Right forelimb (tissue), 1 donor: ENCODE measurements at regions not wholly inside any gene's neighbourhood (a gene's known extent, or its start where the extent isn't known, plus 50 kb on each side); places are given as distances from the start of the nearest gene placed in this dataset.

ENCODE experiments used
- DNase-seq: peaks from one replicate; pipeline ENCODE4 v3.0.0-alpha.2; 2018

DNA sequence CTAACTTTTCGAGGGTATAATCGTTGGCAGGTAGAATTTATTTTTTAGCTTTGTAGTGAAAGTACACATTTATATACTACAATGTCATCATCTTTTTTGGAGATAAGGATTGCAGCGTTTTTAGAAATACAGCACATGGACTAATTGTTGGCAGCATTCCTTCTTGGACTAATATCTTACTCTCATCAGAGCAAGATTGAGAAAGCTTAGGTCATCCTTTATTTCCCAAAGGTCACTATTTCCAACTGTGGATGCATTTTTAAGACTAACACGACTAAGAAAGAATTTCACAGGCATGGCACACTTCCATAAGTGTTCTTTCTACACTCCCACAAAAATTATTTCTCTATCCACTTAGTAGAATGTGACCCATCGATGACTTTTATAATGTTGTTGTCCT lies 732.3 kb downstream of the NCAM2 start:
- no peak for DNase-seq

DNA sequence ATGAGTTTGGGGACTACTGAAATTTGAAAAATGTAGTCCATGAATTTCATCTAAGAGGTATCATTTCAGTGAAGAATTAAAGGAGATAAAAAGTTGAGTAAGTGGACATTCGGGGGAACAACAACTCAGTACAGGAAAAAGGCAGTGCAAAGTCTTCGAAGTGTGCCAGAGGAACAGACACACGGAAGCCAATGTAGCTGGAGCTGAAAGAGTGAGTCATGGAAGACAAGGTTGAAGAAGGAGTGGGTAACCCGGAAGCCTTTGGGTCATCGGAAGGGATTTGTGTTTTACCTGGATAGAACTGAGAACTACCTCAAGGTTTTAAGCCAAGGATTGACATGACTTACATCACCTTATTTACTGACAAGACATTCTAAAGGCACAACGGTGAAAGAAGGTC lies 733.4 kb downstream of the NCAM2 start:
- no peak for DNase-seq

DNA sequence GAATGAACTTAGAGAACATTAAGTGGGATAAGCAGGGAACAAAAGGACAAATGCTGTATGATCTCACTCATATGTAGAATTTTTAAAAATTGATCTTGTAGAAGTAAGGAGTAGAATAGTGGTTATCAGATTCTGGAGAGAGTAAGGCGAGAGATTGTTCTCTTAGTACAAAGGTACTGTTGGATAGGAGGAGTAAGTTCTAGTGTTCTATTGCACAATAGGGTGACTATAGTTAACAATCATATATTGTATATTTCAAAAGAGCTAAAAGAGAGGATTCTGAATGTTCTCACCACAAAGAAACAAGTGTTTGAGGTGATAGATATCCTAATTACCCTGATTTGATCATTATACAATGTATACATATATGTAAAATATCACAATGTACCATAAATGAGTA lies 735.9 kb downstream of the NCAM2 start:
- no peak for DNase-seq

DNA sequence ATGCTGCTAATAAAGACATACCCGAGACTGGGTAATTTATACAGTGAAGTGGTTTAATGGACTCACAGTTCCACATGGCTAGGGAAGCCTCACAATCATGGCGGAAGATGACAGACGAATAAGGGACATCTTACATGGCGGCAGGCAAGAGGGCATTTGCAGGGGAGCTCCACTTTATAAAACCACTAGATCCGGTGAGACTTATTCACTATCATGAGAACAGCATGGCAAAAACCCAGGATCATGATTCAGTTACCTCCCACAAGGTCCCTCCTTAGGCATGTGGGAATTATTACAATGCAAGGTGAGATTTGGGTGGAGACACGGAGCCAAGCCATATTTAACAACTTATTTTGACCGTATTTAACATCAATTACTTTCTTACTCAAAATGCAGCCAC lies 739.0 kb downstream of the NCAM2 start:
- no peak for DNase-seq

DNA sequence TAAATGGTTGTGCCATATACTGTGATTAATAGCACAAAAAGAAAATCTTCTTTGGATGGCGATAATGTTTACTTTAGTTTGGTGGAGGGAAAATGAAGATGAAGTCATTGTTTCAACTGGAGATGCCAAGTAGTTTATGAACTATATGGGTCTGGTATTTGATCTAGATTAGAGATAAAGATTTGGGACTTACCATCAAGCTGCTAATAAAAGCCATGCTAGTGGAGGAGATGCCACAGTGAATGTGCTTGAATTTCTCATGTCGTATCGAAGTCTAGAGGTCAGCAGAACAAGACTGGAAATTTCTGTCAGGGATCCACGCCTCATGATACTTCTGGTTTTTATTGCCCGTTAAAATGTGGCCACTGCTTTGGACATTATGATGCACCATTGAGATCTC lies 742.0 kb downstream of the NCAM2 start:
- no peak for DNase-seq

DNA sequence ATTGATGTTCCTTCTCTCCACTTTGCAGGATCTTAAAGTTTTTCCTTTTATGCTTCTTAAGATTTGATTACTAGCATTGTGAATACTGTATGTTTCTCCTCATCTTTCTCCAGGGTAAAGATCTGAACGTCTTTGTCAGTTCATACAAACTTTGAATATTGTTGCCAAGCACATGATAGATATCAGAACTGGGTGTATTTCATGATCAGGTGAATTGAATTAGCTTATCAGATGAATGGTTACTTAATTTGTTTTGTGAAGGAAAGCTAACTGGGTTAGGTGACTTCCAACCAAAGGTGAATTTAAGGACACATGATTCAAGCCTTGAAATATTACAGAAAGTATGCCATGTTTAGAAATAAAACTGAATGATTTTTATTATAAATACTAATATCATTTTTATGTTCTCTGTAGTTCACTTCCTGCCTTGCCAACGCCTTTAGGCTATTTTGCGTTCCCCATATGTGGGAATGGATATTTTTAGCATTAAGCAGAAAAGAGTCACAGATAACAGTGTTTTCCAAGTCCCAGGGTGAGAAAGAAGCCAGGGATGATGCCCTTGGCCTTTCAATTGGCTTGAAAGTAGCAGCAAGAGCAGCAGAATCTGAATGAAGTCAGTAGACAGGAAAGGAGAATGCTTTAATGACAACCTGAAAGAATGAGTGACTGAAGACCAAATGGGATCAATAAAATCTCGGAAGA lies 752.1 kb downstream of the NCAM2 start:
- DNase-seq, result no peak

DNA sequence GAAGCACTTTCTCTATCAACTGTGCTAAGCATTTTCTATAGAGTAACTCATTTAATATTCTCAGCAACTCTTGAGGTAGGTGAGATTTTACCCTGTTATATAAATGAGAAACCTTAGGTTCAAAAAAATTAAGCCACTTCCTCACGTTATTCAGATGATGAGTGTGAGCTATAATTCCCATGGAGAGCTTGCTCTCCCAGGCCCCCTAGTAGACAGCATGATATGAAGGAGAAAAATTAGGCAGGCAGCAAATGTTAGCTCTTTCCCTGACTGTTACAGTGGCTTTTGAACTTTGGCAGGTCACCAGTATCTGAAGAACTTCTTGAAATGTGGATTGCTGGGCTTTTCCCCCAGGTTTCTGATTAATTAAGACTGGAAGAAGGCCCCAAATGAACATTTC lies 753.1 kb downstream of the NCAM2 start:
- DNase-seq, result no peak

DNA sequence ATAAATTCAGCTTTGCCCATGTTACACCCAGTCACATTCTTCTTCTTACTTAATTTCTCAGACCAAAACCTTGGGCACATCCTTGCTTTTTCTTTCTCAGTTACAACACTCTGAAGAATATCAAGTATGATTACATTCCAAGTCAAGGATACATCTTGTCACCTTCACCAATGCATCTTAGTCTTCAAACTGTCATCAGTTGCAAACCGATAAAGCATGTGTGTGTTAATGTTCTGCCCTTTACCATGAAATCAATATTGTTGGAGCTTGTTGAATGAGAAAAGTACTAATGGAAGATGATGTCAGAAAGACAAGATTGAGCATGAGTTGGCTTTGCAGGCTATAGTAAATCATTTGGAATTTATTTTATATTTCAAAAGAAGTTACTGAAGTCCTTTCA lies 764.6 kb downstream of the NCAM2 start:
- DNase-seq, result no peak

DNA sequence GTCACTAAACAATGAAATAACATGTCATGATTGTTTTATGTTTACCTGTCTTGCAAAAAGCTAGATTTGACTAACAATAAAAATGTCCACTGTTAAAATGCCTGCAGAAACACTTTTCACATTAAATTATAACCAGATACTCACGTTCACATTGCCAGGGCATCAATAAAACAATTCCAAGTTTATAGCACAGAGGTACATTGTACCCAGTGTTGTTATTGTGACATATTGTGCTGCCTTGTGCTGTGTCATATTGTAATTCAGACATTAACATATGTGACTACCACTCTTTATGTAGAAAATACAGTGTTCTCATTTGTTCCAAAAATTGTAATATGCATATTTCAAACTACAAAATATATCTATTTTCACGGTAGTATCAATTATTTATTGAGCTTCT lies 766.1 kb downstream of the NCAM2 start:
- no peak for DNase-seq

DNA sequence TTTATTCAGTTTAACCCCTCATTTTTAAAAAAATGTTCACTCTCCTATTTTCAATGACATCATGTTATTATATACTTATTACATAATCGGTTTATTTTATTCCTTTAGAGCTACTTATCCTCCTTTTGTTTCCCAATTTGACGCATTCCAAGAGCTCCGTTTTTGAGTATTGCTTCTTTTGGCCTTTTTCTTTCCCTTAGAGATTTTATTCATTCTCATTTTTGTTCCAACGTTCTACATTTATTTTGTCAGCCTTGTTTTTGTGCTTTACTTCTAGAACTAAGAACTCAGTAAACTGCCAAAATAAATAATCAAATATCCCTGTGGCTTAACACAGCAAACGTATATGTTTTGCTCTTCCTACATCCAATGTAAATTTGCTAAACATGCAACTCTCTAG lies 769.1 kb downstream of the NCAM2 start:
- no peak for DNase-seq

DNA sequence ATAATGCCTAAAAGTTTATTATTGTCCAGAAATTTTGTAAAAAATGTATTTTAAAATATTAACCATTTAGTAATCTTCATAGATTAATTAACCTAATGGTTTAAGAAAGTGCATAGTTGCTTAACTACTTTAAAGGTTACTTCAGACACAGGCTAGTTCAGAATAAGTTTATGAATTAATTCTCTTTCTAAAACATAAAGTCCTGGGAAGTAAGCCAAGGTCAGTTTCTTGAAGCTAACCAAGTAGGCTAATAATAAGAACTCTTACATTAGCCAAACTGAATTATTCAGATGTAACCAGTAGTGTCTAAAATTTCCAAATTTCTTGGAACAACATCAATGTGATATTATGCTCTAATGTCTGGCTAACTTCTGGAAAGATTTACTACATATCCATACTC lies 790.4 kb downstream of the NCAM2 start:
- no peak for DNase-seq

DNA sequence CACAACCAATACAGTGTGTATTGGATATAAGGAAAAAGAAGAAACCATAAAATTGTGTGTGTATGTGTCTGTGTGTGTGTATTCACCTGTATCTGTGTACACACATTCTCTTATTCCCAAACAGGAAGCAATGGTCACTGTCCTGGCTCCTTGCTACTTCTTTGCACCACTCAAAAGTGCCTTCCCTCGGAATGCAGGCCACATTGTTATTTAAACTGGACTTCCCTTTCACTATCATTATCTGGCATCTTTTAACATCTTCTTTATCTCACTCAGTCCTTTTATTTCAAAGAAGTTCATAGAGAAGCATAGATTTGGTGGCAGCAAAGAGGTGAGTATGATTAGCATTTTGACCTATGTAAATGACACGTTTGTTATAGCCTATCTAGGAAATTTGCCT lies 803.7 kb downstream of the NCAM2 start:
- no peak for DNase-seq

DNA sequence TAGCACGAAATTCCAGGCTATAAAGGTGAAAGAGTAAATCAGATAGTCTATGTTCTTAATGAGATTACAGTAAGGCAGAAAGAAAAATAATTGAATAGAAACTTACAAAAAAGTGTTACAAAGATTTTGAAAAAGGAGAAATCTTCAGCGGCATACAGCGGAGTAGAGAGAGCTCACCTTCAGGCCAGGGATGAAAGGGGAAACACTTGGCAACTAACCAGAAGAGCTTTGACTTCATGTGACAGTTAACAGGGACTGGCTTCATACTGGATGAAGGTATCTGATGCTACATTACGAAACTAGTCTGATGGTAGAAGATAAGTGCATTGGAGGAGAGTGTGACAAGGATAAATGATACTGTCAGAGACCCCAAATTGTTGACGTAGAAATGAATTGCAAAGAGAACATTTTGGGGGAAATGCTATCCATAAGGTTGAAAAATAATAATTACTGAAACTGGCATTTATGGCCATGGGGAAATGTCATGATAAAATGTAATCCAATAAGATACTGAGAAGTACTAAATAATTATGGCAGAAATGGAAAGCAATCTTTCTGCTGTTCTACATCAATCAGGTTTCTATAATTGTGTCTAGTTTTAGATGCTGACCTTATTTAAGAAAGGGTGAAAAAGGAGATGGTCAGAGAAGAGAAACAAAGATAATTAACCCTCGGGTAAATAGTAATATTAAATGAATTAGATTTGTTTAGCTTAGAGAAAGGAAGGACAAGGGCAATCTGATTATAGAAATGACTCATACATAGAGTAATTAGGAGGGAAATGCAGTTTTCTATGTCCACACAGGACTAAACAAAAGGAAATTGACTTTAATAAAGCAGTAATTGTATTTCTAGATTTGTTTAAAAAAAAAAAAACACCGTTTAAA lies 808.7 kb downstream of the NCAM2 start:
- DNase-seq, result no peak

DNA sequence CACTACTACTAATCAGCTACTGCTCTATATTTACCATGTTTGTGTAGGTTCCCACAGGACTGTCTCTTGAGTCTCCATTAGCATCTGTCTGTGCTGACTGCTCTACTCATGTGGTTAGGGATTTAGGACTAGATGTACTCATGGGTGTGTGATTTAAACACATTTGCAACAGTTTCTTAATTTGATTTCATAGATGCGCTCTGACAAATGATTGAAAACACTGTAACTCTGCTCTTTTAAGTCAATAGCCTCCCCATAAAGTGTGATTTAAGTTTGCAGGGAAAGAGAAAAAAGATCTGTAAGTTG lies 809.3 kb downstream of the NCAM2 start:
- DNase-seq, result no peak

DNA sequence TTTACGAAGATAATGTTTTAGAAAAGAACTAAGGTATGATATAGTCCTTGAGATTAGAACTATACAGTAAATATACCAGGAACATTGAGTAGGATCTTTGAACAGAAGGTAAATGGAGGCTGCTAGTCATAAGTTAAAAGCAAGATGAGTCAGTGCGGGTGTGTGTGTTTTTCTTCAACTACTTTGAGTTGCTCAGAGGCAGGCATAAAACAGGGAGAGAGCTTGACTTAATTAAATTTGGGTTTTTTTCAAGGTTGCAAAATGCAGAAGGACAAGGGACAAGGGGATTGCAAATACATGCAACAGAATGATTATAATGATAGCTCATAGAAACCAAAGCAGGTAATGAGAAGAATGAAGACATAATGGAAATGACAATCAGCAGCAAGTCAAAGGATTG lies 815.1 kb downstream of the NCAM2 start:
- DNase-seq, result no peak

DNA sequence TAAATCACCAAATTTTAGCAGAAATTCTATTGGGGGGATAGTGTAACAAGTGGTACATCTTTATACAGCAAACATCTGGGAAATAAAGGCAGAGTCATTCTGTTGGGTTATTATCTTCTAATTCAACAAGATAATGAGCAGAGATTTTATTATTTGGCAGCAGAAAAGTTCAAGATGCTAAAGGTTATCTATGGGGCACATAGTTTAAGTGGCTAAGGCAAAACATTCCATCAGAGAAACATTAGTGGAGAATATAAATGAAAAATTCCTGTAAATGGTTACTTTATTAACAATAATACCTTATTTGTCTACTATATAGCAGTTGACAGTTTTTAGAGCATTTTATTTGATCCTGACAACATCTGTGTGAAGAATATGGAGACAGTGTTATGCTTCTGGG lies 815.7 kb downstream of the NCAM2 start:
- DNase-seq, result no peak

DNA sequence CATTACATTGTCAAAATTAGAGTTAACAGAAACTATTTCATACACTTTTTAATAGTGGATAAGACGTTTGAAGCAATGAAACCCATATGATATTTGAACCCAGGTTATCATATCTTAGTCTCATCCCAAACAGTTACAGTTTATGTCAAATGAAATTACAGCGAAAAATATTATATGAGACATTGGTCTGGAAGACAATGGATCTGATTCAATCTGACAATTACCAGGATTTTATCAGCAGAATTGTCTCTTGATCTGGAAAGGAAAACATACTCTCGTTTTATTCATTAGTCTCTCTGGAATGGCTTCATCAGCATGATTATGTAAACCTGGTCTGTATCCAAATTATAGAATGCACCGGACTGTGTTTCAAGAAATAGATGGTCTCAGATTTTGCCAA lies 818.6 kb downstream of the NCAM2 start:
- no peak for DNase-seq

DNA sequence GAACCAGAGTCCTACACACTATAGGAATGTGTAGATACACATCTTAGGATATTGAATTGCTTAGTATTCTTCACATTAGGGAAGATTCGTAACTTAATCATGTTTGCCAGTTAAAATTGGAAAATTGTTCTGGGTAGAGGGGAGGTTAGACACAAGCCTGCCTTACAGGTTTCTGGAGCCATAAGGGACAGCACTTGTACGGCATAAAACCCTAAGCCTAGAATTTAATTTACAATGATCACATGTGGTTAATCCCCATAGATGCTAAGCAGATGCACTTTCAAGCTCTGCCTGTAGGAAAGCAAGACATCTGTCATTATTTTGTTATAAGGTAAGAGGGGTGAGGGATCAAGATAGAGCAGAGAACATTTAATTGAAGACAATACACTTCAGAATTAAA lies 820.7 kb downstream of the NCAM2 start:
- DNase-seq, result no peak

DNA sequence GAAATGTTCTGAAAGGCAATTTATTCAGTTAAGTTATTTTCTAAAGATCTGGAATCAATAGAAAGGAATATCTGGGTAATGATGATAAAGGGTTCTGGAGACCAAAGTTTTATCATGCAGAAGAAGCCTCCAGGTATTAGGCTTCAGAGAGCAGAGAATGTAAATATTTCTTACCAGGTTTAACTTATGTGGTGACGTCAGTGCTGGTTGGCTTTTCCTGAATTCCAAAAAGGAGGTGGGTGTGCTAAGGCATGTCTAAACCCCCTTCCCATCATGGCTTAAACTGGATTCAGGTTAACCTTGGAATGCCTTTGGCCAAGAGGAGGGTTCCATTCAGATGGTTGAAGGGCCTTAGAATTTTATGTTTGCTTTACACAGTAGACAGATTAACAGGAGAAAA lies 829.9 kb downstream of the NCAM2 start:
- DNase-seq, result no peak

DNA sequence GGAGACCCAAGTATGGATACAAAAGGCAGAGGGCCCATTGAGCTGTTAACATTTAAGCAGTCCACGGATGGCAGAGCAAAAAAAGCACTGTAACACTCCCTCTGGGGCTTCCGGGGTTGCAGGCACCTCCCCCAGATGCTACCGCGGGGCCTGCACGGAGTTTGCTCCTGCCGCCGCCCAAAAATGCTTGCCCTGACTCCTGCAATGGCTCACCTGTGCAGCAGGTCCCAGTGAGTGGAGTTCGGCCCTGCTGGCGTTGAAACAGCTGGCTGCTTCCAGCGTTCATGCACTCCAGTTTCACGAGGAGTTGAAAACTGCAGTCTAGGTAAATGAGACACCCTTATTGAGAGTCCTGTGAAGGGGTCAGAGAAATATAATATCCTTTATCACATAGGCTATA lies 832.8 kb downstream of the NCAM2 start:
- DNase-seq, result no peak

DNA sequence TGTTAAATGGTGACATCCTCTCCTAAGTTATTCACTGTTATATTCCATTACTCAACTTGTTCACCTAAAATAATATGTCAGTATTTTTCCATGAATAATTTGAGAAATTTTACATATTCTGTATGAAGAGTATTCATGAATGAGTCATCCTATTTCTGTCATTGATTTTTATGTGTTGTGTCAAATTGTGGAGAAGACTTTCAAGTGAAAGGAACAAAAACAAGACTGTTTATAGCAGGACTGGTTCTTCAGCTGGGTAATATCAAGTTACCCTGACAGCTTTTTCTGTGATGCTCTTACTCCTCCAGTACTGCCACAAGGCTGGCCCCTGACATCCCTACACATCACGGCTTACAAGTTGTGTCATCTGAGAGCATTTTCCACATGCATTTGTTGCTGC lies 847.7 kb downstream of the NCAM2 start:
- no peak for DNase-seq

DNA sequence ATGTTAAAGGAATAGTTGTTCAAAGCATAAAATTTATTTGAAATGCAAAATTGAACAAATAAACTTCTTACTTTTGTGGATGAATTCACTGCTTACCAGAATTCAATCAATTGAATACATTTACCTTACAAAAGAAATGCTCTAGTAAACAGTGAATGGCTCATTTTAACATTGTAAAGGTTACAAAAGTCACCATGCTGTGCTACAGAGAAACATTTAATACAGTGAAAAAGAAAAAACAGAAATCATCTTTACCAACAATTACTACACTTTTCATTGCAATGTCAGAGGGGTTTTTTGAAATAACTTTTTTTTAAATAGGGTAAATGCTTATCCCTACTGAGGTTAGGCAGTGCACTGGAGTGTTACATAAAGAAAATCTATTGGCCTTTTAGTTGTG lies 853.0 kb downstream of the NCAM2 start:
- DNase-seq, result no peak

DNA sequence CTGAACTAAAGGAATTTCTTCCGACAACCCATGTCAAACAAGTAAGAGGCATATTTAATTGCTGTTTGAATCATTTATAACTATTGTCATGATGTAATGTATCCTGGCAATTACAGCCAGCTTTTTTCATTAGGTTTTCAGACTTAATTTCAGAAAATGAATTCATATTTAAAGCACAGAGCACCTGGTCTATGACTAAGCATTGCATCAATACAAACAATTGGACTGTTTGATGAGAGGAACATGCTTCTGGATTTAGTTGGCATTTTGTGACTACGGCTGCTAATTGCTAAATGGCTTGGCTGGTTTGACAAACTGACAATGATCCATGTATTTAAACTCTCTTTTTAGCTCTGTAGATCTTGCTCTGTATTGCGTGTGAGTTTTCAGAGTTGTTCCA lies 853.4 kb downstream of the NCAM2 start:
- no peak for DNase-seq

DNA sequence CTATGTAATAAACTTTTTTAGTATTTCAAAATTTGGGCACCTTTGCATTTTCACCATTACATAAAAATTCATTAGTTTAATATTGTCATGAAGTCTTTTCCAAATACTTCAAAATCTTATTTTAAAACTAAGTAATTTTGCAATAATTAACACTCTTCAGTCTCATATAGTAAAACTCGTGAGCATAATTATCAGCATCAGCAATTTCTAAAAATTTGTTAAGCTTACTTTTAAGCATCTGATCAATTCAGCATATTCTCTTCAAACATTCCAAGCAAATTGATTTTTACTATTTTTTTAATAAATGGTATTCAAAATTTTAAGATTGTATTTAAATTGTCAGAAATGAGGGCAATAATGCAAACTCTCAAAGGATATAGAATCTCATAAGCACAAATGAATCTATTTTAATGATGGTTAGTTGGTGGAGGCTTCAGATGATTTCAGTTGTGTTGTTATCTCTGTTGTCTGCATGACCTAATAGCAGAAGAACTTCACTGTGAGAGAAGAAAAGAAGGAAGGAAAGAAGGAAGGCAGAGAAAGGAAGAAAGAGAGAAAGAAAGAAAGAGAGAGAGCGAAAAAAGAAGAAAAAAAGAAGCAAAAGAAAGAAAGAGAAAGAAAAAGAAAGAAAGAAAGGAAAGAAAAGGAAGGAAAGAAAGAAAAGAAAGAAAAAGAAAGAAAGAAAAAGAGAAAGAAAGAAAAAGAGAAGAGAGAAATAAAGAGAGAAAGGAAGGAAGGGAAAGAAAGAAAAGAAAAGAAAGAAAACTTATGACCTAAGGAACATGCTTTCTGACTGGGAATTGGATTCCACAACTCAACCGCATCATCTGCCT lies 860.5 kb downstream of the NCAM2 start:
- DNase-seq, result no peak
